ENCODE measurements at regions not wholly inside any gene's neighbourhood (a gene's known extent, or its start where the extent isn't known, plus 50 kb on each side); places are given as distances from the start of the nearest gene placed in this dataset.

DNA sequence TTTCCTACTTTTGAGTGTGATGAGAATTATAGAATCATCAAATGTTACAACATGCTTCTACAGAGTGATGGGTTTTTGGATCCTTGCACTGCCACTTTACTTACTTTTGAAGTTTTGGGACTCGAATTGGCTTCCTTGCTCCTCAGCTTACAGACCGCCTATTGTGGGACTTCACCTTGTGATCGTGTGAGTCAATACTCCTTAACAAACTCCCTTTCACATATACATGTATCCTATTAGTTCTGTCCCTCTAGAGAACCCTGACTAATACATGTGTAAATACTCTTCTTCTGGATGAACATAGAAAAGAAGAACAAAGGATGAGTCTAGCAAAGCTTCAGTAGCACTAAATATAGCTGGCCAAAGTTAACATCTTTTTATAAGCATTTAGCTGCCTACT is 98.7 kb upstream of the PDE4D start (continued):
- TF ChIP-seq, protein P1, sequence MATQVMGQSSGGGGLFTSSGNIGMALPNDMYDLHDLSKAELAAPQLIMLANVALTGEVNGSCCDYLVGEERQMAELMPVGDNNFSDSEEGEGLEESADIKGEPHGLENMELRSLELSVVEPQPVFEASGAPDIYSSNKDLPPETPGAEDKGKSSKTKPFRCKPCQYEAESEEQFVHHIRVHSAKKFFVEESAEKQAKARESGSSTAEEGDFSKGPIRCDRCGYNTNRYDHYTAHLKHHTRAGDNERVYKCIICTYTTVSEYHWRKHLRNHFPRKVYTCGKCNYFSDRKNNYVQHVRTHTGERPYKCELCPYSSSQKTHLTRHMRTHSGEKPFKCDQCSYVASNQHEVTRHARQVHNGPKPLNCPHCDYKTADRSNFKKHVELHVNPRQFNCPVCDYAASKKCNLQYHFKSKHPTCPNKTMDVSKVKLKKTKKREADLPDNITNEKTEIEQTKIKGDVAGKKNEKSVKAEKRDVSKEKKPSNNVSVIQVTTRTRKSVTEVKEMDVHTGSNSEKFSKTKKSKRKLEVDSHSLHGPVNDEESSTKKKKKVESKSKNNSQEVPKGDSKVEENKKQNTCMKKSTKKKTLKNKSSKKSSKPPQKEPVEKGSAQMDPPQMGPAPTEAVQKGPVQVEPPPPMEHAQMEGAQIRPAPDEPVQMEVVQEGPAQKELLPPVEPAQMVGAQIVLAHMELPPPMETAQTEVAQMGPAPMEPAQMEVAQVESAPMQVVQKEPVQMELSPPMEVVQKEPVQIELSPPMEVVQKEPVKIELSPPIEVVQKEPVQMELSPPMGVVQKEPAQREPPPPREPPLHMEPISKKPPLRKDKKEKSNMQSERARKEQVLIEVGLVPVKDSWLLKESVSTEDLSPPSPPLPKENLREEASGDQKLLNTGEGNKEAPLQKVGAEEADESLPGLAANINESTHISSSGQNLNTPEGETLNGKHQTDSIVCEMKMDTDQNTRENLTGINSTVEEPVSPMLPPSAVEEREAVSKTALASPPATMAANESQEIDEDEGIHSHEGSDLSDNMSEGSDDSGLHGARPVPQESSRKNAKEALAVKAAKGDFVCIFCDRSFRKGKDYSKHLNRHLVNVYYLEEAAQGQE (IDR thresholded peaks at IDR 0.05; ENCODE audit: low read depth, low read length) = no peak
- TF ChIP-seq NFYA (IDR thresholded peaks at IDR 0.05; ENCODE audit: borderline replicate concordance, low read depth, low read length) = no peak

DNA sequence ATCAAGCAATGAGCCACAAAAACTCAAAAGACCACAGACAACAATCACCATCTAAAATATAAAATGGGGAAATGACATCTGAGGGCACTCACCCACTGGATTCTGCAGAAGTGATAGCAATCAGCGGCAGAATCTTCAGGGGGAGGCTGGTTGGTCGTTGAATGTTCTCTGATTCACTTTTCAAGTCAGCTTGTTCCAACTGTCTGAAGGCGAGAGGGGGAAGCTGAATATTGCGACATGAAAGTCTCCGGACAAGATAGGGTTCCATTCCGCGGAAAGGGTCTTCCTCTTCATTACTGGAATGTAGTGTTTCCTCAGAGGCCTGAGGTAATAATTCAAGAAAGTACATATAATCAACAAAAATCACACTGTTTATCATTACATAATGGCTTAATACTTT is 94.9 kb upstream of the PDE4D start:
- no peak for TF ChIP-seq RFX5 (IDR thresholded peaks at IDR 0.05; ENCODE audit: low read depth, low read length)
- TF ChIP-seq KLF5 (IDR thresholded peaks at IDR 0.05; ENCODE audit: partially characterized antibody) = no peak
- no peak for TF ChIP-seq NR2F1 (conservative IDR thresholded peaks at IDR 0.05)
- TF ChIP-seq TAF1 (IDR thresholded peaks at IDR 0.05; ENCODE audit: borderline replicate concordance, low read depth, low read length) = no peak
- TF ChIP-seq TCF3 (IDR thresholded peaks at IDR 0.05; ENCODE audit: borderline replicate concordance, insufficient read depth, low read depth, low read length) = no peak
- TF ChIP-seq SIN3A (IDR thresholded peaks at IDR 0.05; ENCODE audit: low read depth, low read length) = no peak
- TF ChIP-seq, protein P1 (IDR thresholded peaks at IDR 0.05; ENCODE audit: low read depth, low read length) = no peak
- TF ChIP-seq NRF1 (conservative IDR thresholded peaks at IDR 0.05; ENCODE audit: low read depth, low read length) = no peak
- no peak for TF ChIP-seq RAD51 (IDR thresholded peaks at IDR 0.05)
- TF ChIP-seq ZNF217 (IDR thresholded peaks at IDR 0.05) = no peak
- TF ChIP-seq SUZ12 (IDR thresholded peaks at IDR 0.05; ENCODE audit: unreplicated experiment) = no peak
- TF ChIP-seq, protein P2, sequence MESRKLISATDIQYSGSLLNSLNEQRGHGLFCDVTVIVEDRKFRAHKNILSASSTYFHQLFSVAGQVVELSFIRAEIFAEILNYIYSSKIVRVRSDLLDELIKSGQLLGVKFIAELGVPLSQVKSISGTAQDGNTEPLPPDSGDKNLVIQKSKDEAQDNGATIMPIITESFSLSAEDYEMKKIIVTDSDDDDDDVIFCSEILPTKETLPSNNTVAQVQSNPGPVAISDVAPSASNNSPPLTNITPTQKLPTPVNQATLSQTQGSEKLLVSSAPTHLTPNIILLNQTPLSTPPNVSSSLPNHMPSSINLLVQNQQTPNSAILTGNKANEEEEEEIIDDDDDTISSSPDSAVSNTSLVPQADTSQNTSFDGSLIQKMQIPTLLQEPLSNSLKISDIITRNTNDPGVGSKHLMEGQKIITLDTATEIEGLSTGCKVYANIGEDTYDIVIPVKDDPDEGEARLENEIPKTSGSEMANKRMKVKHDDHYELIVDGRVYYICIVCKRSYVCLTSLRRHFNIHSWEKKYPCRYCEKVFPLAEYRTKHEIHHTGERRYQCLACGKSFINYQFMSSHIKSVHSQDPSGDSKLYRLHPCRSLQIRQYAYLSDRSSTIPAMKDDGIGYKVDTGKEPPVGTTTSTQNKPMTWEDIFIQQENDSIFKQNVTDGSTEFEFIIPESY (IDR thresholded peaks at IDR 0.05) = no peak
- TF ChIP-seq IRF4 (IDR thresholded peaks at IDR 0.05; ENCODE audit: low read depth, low read length) = no peak
- Histone ChIP-seq H3K4me1 (ENCODE audit: control insufficient read depth, insufficient read depth, low read length) (no peaks in the 10 kb centered on the region), H3K4me3 (no peak overlapping the region), H3K9me3 (replicated peaks; ENCODE audit: control insufficient read depth, insufficient read depth, low read length) (no peaks in the 10 kb centered on the region), H3K79me2 (ENCODE audit: control insufficient read depth, insufficient read depth, low read length) (no peaks in the 10 kb centered on the region), H3K27ac (ENCODE audit: control insufficient read depth, insufficient read depth) (no peak overlapping the region), H3K4me2 (ENCODE audit: control insufficient read depth, insufficient read depth) (no peak overlapping the region), H3K9ac (ENCODE audit: control insufficient read depth, insufficient read depth, low read length) (no peak overlapping the region), H2AFZ (ENCODE audit: control insufficient read depth, low read depth, low read length) (no peak overlapping the region), H3K36me3 (ENCODE audit: control insufficient read depth in 2 of 2, insufficient read depth in 2 of 2, low read length in 1 of 2) (no peaks in the 10 kb centered on the region), H3K27me3 (replicated peaks in 1 of 2; ENCODE audit: control insufficient read depth in 2 of 2, insufficient read depth in 2 of 2, low read length in 1 of 2) (no peaks in the 10 kb centered on the region; a peak in 1 of 4 replicates), H4K20me1 (ENCODE audit: control insufficient read depth, insufficient read depth) (no peaks in the 10 kb centered on the region)
- POLR2A ChIA-PET = no interaction called here
- RAD21 ChIA-PET (ENCODE audit: unreplicated experiment) = no interaction called here
- no TSS peak for BruUV-seq (replicated peaks)
- intact Hi-C loops (cut with micrococcal nuclease; ENCODE audit: unreplicated experiment) = no loop called here
- DNase-seq (ENCODE audit: low read depth, low spot score) (no peak), ATAC-seq (no peak), FAIRE-seq (no peak)
- CTCF ChIA-PET = no interaction called here
- in situ Hi-C loops (cut with MboI) = no loop called here
- WGBS (ENCODE audit: insufficient coverage, insufficient replicate concordance, low lambda C conversion rate, missing lambda C conversion rate) = 63% methylated on average over 7 of the region's 7 CpGs
- SMC1A ChIA-PET (ENCODE audit: uncharacterized antibody, unreplicated experiment) = no interaction called here
